ENCODE measurements at regions not wholly inside any gene's neighbourhood (a gene's known extent, or its start where the extent isn't known, plus 50 kb on each side); places are given as distances from the start of the nearest gene placed in this dataset.

- H4K20me1 ChIP-seq (ENCODE audit: insufficient read depth, low read length) = no peaks in the 10 kb centered on the region
- H3K9me2 ChIP-seq (ENCODE audit: insufficient read depth, low read length) = no peaks in the 10 kb centered on the region
- BruUV-seq (replicated peaks) = no TSS peak
- ChIA-PET POLR2A (interaction anchor here (0.6 to 1.4 kb wide), 3 partner anchors 27 to 935 kb away, joined by 3 to 5 read pairs (median 3); no protein-coding TSS in a partner anchor), CTCF (ENCODE audit: unreplicated experiment) (no interaction called here)
- no peak overlapping the region for H2AFZ ChIP-seq (ENCODE audit: low read length)
- no peak overlapping the region for H3K4me2 ChIP-seq (ENCODE audit: low read length)
- DNase-seq (ENCODE audit: low spot score) = no peak
- H3K27ac ChIP-seq (ENCODE audit: low read depth, low read length, poor library complexity, severe bottlenecking) = no peak overlapping the region
- intact Hi-C loops (cut with micrococcal nuclease; ENCODE audit: unreplicated experiment) = loop anchor here (5.0 kb wide), 1 partner anchor 320 kb away; no protein-coding TSS in a partner anchor
- H3K36me3 ChIP-seq (ENCODE audit: insufficient read depth, low read length) = no peaks in the 10 kb centered on the region
- H3K4me1 ChIP-seq (ENCODE audit: insufficient read depth, low read length, poor library complexity, severe bottlenecking) = no peaks in the 10 kb centered on the region
- H3K79me2 ChIP-seq (ENCODE audit: insufficient read depth, low read depth, low read length) = no peaks in the 10 kb centered on the region
- TF ChIP-seq CTCF (conservative IDR thresholded peaks at IDR 0.05; ENCODE audit: low read length) (no peak), EZH2phosphoT487 (IDR thresholded peaks at IDR 0.05; ENCODE audit: borderline replicate concordance, low read depth, low read length) (no peak)
- no peaks in the 10 kb centered on the region for H3K9me3 ChIP-seq (ENCODE audit: low read length)
- H3K4me3 ChIP-seq (ENCODE audit: low read depth, low read length, poor library complexity, severe bottlenecking) = no peak overlapping the region
Measured at GRCh38 chr7:94222516-94222915, 172.2 kb upstream of the COL1A2 start.

GRCh38 chr7:94223375-94224084 is 171.2 kb upstream of the COL1A2 start:
- Histone ChIP-seq H4K20me1 (ENCODE audit: insufficient read depth, low read length) (no peaks in the 10 kb centered on the region), H3K27ac (ENCODE audit: low read depth, low read length, poor library complexity, severe bottlenecking) (no peak overlapping the region), H3K79me2 (ENCODE audit: insufficient read depth, low read depth, low read length) (no peaks in the 10 kb centered on the region), H3K9me2 (ENCODE audit: insufficient read depth, low read length) (no peaks in the 10 kb centered on the region), H3K9me3 (ENCODE audit: low read length) (no peaks in the 10 kb centered on the region), H2AFZ (ENCODE audit: low read length) (no peak overlapping the region), H3K4me2 (ENCODE audit: low read length) (no peak overlapping the region), H3K4me1 (ENCODE audit: insufficient read depth, low read length, poor library complexity, severe bottlenecking) (no peaks in the 10 kb centered on the region), H3K4me3 (ENCODE audit: low read depth, low read length, poor library complexity, severe bottlenecking) (no peak overlapping the region), H3K36me3 (ENCODE audit: insufficient read depth, low read length) (no peaks in the 10 kb centered on the region)
- DNase-seq (ENCODE audit: low spot score) = peak; percentile 41
- BruUV-seq (replicated peaks) = no TSS peak
- CTCF ChIA-PET (ENCODE audit: unreplicated experiment) = no interaction called here
- intact Hi-C loops (cut with micrococcal nuclease; ENCODE audit: unreplicated experiment) = loop anchor here (5.0 kb wide), 1 partner anchor 321 kb away; no protein-coding TSS in a partner anchor
- POLR2A ChIA-PET = interaction anchor here (1.3 kb wide), 1 partner anchor 28 kb away, joined by 5 read pairs; no protein-coding TSS in a partner anchor
- TF ChIP-seq EZH2phosphoT487 (IDR thresholded peaks at IDR 0.05; ENCODE audit: borderline replicate concordance, low read depth, low read length) (no peak), CTCF (conservative IDR thresholded peaks at IDR 0.05; ENCODE audit: low read length) (peak; percentile 56)

- no peaks in the 10 kb centered on the region for H4K20me1 ChIP-seq (ENCODE audit: insufficient read depth, low read length)
- no peak overlapping the region for H3K27ac ChIP-seq (ENCODE audit: low read depth, low read length, poor library complexity, severe bottlenecking)
- CTCF ChIA-PET (ENCODE audit: unreplicated experiment) = no interaction called here
- no TSS peak for BruUV-seq (replicated peaks)
- H3K79me2 ChIP-seq (ENCODE audit: insufficient read depth, low read depth, low read length) = no peaks in the 10 kb centered on the region
- no peaks in the 10 kb centered on the region for H3K4me1 ChIP-seq (ENCODE audit: insufficient read depth, low read length, poor library complexity, severe bottlenecking)
- intact Hi-C loops (cut with micrococcal nuclease; ENCODE audit: unreplicated experiment) = no loop called here
- no peaks in the 10 kb centered on the region for H3K9me3 ChIP-seq (ENCODE audit: low read length)
- no peaks in the 10 kb centered on the region for H3K36me3 ChIP-seq (ENCODE audit: insufficient read depth, low read length)
- no peak overlapping the region for H3K4me2 ChIP-seq (ENCODE audit: low read length)
- no peak for DNase-seq (ENCODE audit: low spot score)
- POLR2A ChIA-PET = interaction anchor here (1.2 kb wide), 1 partner anchor 11 kb away, joined by 3 read pairs; no protein-coding TSS in a partner anchor
- H3K9me2 ChIP-seq (ENCODE audit: insufficient read depth, low read length) = no peaks in the 10 kb centered on the region
- H2AFZ ChIP-seq (ENCODE audit: low read length) = no peak overlapping the region
- H3K4me3 ChIP-seq (ENCODE audit: low read depth, low read length, poor library complexity, severe bottlenecking) = no peak overlapping the region
- TF ChIP-seq CTCF (conservative IDR thresholded peaks at IDR 0.05; ENCODE audit: low read length) = no peak
- no peak for TF ChIP-seq EZH2phosphoT487 (IDR thresholded peaks at IDR 0.05; ENCODE audit: borderline replicate concordance, low read depth, low read length)
Measured at GRCh38 chr7:94228223-94228622, 166.5 kb upstream of the COL1A2 start.

Data from OCI-LY7 (cell line).